Ureter (tissue), 1 donor: ENCODE measurements at regions not wholly inside any gene's neighbourhood (a gene's known extent, or its start where the extent isn't known, plus 50 kb on each side); places are given as distances from the start of the nearest gene placed in this dataset.
"Not testable (repeated sequence)": the region's sequence is repeated elsewhere in the genome, so short reads cannot be mapped to it uniquely, and the experiment has no call there.

Experiments used
- DNase-seq: peaks from one replicate; pipeline ENCODE4 v3.0.0-alpha.2; 2020; ENCODE audit warnings: low spot score
- donor health status: DM: yes; HTN: yes; CAD: no.

GRCh38 chr10:83983578-83984255, 155.6 kb upstream of the GHITM start:
- peak; percentile 59 for DNase-seq

GRCh38 chr10:83984256-83984640, 155.1 kb upstream of the GHITM start:
- DNase-seq = no peak

GRCh38 chr10:83986800-83987199, 152.5 kb upstream of the GHITM start:
- no peak for DNase-seq

GRCh38 chr10:83987216-83987615, 152.1 kb upstream of the GHITM start:
- no peak for DNase-seq

- no peak for DNase-seq
Observed at GRCh38 chr10:83988435-83988834, 150.9 kb upstream of the GHITM start.

GRCh38 chr10:83990126-83990525, 149.2 kb upstream of the GHITM start:
- DNase-seq = no peak

- no peak for DNase-seq
Observed at GRCh38 chr10:83991986-83992753, 147.1 kb upstream of the GHITM start.

GRCh38 chr10:83994325-83994724, 145.0 kb upstream of the GHITM start:
- DNase-seq = no peak

- DNase-seq = no peak
Observed at GRCh38 chr10:83995738-83996331, 143.5 kb upstream of the GHITM start.

GRCh38 chr10:84004221-84004620, 135.1 kb upstream of the GHITM start:
- DNase-seq = no peak

GRCh38 chr10:84005403-84005802, 133.9 kb upstream of the GHITM start:
- DNase-seq = no peak

GRCh38 chr10:84007482-84007881, 131.8 kb upstream of the GHITM start:
- DNase-seq = no peak

GRCh38 chr10:84008878-84009277, 130.4 kb upstream of the GHITM start:
- DNase-seq = no peak

- no peak for DNase-seq
Observed at GRCh38 chr10:84012431-84012830, 126.9 kb upstream of the GHITM start.

GRCh38 chr10:84012831-84013458, 126.4 kb upstream of the GHITM start:
- DNase-seq = no peak

- no peak for DNase-seq
Observed at GRCh38 chr10:84015877-84016595, 123.3 kb upstream of the GHITM start.

GRCh38 chr10:84018826-84019225, 120.5 kb upstream of the GHITM start:
- DNase-seq = no peak

GRCh38 chr10:84019854-84020458, 119.4 kb upstream of the GHITM start:
- DNase-seq = not testable (repeated sequence)

- no peak for DNase-seq
Observed at GRCh38 chr10:84026821-84027257, 112.5 kb upstream of the GHITM start.

GRCh38 chr10:84029840-84030239, 109.5 kb upstream of the GHITM start:
- DNase-seq = no peak

- DNase-seq = no peak
Observed at GRCh38 chr10:84038035-84038434, 101.3 kb upstream of the GHITM start.
